Colonic mucosa (tissue), 4 donors: ENCODE measurements at regions not wholly inside any gene's neighbourhood (a gene's known extent, or its start where the extent isn't known, plus 50 kb on each side); places are given as distances from the start of the nearest gene placed in this dataset.

Experiments
- DNase-seq: peaks from one replicate; pipeline ENCODE4 v3.0.0-alpha.2; 2020
- H3K27ac ChIP-seq: fragments of 200-600 bp; one replicate; pipeline ENCODE4 v1.8.0; 2021
- H3K27me3 ChIP-seq: fragments of 200-600 bp; one replicate; pipeline ENCODE4 v1.8.0; 2021
- H3K36me3 ChIP-seq: fragments of 200-600 bp; one replicate; pipeline ENCODE4 v1.8.0; 2021
- H3K4me1 ChIP-seq: fragments of 200-600 bp; one replicate; pipeline ENCODE4 v1.8.0; 2021; ENCODE audit warnings: mild to moderate bottlenecking
- H3K4me3 ChIP-seq: fragments of 200-600 bp; one replicate; pipeline ENCODE4 v1.8.0; 2021
- H3K9ac ChIP-seq, 2 donors: one replicate each; pipeline ENCODE4 v1.7.0; 2013; ENCODE audit warnings: control low read depth in 2 of 2, low read depth in 2 of 2, low read length in 2 of 2
- H3K9me3 ChIP-seq: fragments of 200-600 bp; one replicate; pipeline ENCODE4 v1.8.0; 2021
- CTCF ChIP-seq: fragments of 200-600 bp; IDR thresholded peaks from one replicate; pipeline ENCODE4 v1.8.0; 2022; ENCODE audit warnings: antibody characterized with exemption, mild to moderate bottlenecking
- intact Hi-C: fragments of 100-400 bp; cut with DNase I; formaldehyde crosslinking; loops from one replicate; pipeline ENCODE4 v1.14.1; 2022
- donor health status: healthy.
- donor health status: DM: no; HTN: no; CAD: no.
- donor health status: DM: no; HTN: no; CAD: no.

- no peak for DNase-seq
- no peaks in the 10 kb centered on the region for H3K4me1 ChIP-seq
- H3K27me3 ChIP-seq: no peaks in the 10 kb centered on the region
- TF ChIP-seq CTCF: no peak
- no peak overlapping the region for H3K27ac ChIP-seq
- H3K9ac ChIP-seq: no peak overlapping the region
- no peak overlapping the region for H3K4me3 ChIP-seq
- H3K36me3 ChIP-seq: no peaks in the 10 kb centered on the region
- H3K9me3 ChIP-seq: no peaks in the 10 kb centered on the region
- intact Hi-C loops: no loop called here
Observed at GRCh38 chr7:3165681-3166580, 122.3 kb upstream of the CARD11 start.

GRCh38 chr7:3167551-3167950, 123.9 kb upstream of the CARD11 start:
- Histone ChIP-seq H3K4me3 (no peak overlapping the region), H3K9ac (no peak overlapping the region), H3K9me3 (no peaks in the 10 kb centered on the region), H3K4me1 (no peaks in the 10 kb centered on the region), H3K27me3 (no peaks in the 10 kb centered on the region), H3K36me3 (no peaks in the 10 kb centered on the region), H3K27ac (no peak overlapping the region)
- no peak for DNase-seq
- intact Hi-C loops: no loop called here
- no peak for TF ChIP-seq CTCF

GRCh38 chr7:3168370-3168769, 124.7 kb upstream of the CARD11 start:
- intact Hi-C loops: no loop called here
- no peak for DNase-seq
- H3K4me3 ChIP-seq: no peak overlapping the region
- H3K27ac ChIP-seq: no peak overlapping the region
- no peaks in the 10 kb centered on the region for H3K36me3 ChIP-seq
- H3K4me1 ChIP-seq: no peaks in the 10 kb centered on the region
- H3K27me3 ChIP-seq: no peaks in the 10 kb centered on the region
- no peaks in the 10 kb centered on the region for H3K9me3 ChIP-seq
- H3K9ac ChIP-seq: no peak overlapping the region
- TF ChIP-seq CTCF: no peak

- no peak for TF ChIP-seq CTCF
- H3K4me3 ChIP-seq: no peak overlapping the region
- H3K27ac ChIP-seq: no peak overlapping the region
- H3K4me1 ChIP-seq: no peaks in the 10 kb centered on the region
- no peak for DNase-seq
- no peaks in the 10 kb centered on the region for H3K36me3 ChIP-seq
- no peaks in the 10 kb centered on the region for H3K27me3 ChIP-seq
- no peaks in the 10 kb centered on the region for H3K9me3 ChIP-seq
- H3K9ac ChIP-seq: no peak overlapping the region
- intact Hi-C loops: no loop called here
Observed at GRCh38 chr7:3168869-3169268, 125.2 kb upstream of the CARD11 start.

- Histone ChIP-seq H3K4me1 (no peaks in the 10 kb centered on the region), H3K9ac (no peak overlapping the region), H3K9me3 (no peaks in the 10 kb centered on the region), H3K27ac (no peak overlapping the region), H3K36me3 (no peaks in the 10 kb centered on the region), H3K4me3 (no peak overlapping the region), H3K27me3 (no peaks in the 10 kb centered on the region)
- TF ChIP-seq CTCF: no peak
- intact Hi-C loops: no loop called here
- DNase-seq: no peak
Observed at GRCh38 chr7:3172768-3173280, 128.2 kb upstream of the SDK1 start.
